Astrocyte of the spinal cord (primary cell): ENCODE measurements at regions not wholly inside any gene's neighbourhood (a gene's known extent, or its start where the extent isn't known, plus 50 kb on each side); places are given as distances from the start of the nearest gene placed in this dataset.

Source experiments
- DNase-seq: peaks from one replicate; pipeline ENCODE4 v3.0.0; 2011; ENCODE audit warnings: low read depth, low spot score
- H3K4me3 ChIP-seq: 2 replicates; pipeline ENCODE4 v1.5.1; 2011; ENCODE audit warnings: low read depth, mild to moderate bottlenecking, low read length, moderate library complexity
- in situ Hi-C: cut with HindIII; loops from 2 replicates; pipeline ENCODE4 v1.10.0; 2017; ENCODE audit warnings: low sequenced_read_pairs
- TF ChIP-seq, protein P1 (sequence below): IDR thresholded peaks from 2 replicates; pipeline ENCODE4 v1.5.1; 2012; ENCODE audit warnings: low read depth, mild to moderate bottlenecking, low read length, inconsistent platforms

- in situ Hi-C loops: no loop called here
- TF ChIP-seq, protein P1, sequence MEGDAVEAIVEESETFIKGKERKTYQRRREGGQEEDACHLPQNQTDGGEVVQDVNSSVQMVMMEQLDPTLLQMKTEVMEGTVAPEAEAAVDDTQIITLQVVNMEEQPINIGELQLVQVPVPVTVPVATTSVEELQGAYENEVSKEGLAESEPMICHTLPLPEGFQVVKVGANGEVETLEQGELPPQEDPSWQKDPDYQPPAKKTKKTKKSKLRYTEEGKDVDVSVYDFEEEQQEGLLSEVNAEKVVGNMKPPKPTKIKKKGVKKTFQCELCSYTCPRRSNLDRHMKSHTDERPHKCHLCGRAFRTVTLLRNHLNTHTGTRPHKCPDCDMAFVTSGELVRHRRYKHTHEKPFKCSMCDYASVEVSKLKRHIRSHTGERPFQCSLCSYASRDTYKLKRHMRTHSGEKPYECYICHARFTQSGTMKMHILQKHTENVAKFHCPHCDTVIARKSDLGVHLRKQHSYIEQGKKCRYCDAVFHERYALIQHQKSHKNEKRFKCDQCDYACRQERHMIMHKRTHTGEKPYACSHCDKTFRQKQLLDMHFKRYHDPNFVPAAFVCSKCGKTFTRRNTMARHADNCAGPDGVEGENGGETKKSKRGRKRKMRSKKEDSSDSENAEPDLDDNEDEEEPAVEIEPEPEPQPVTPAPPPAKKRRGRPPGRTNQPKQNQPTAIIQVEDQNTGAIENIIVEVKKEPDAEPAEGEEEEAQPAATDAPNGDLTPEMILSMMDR: no peak
- DNase-seq: no peak
- no peak overlapping the region for H3K4me3 ChIP-seq
These were observed 118.4 kb upstream of the WDR11 start for GRCh38 chr10:120732643-120733313.

GRCh38 chr10:120734483-120735078, 116.6 kb upstream of the WDR11 start:
- H3K4me3 ChIP-seq: no peak overlapping the region
- in situ Hi-C loops: no loop called here
- DNase-seq: no peak

DNA sequence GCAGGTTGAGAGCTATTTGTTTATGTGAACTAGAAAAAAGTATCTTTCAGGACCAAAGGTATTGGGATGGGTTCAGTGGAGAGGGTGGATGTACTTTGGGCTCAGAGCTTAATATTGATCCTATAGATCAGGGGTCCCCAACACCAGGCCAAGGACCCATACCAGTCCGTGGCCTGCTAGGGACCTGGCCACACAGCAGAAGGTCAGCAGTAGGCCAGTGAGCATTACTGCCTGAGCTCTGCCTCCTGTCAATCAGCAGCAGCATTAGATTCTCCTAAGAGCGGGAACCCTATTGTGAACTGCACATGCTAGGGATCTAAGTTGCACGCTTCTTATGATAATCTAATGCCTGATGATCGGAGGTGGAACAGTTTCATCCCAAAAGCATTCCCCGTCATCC, 115.8 kb upstream of the WDR11 start:
- in situ Hi-C loops: no loop called here
- TF ChIP-seq, protein P1: no peak
- DNase-seq: no peak
- H3K4me3 ChIP-seq: no peak overlapping the region

More at GRCh38 chr10:120734483-120735078, 116.6 kb upstream of the WDR11 start:
- TF ChIP-seq, protein P1: no peak

GRCh38 chr10:120735773-120736371, 115.3 kb upstream of the WDR11 start:
- TF ChIP-seq, protein P1: peak; percentile 70
- H3K4me3 ChIP-seq: no peak overlapping the region
- peak; percentile 45 for DNase-seq
- in situ Hi-C loops: no loop called here

DNA sequence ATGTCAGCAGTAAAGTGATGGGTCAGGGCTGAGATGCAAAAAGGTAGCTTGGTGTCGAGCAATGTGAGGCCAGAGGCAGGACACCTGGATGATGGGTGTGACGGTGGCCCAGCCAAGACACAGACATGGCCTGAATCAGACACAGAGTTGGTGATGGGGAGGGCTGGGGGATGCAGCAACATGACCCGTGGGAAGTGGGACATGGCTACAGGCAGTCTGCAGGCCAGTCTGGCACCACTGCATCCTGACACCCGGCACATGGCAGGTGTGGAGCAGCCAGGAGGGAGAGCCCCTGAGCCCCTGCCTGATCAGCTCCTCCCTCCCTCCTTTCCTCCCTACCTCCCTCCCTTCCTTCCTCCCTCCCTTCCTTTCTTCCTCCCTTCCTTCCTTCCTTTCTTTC, 114.8 kb upstream of the WDR11 start:
- H3K4me3 ChIP-seq: no peak overlapping the region
- no peak for DNase-seq
- in situ Hi-C loops: no loop called here
- TF ChIP-seq, protein P1: no peak

DNA sequence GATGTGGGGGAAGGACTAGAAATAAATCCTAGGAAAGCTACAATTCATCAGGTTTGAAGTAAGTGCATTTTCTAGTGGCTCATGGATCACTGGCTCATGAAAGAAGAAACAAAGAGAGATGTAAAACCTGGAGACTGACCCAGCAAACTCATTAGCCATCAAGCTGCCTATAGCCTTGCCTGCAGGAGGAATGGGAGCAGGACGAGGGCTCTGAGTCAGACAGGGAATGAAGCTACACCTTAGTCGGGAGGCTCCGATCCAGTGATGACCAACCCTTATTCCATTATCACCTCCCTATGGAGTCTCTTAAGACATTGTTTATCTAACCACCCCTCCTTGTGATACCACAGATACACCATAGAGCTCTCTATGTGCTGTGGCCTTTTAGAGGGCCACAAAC, 112.5 kb upstream of the WDR11 start:
- TF ChIP-seq, protein P1: no peak
- no peak for DNase-seq
- in situ Hi-C loops: no loop called here
- no peak overlapping the region for H3K4me3 ChIP-seq
